GM18508 (cell line): ENCODE measurements at regions not wholly inside any gene's neighbourhood (a gene's known extent, or its start where the extent isn't known, plus 50 kb on each side); places are given as distances from the start of the nearest gene placed in this dataset.
"Not testable (repeated sequence)": the region's sequence is repeated elsewhere in the genome, so short reads cannot be mapped to it uniquely, and the experiment has no call there.

Experiments used
- ATAC-seq: cut with Tn5 transposase; IDR thresholded peaks from one replicate; pipeline ENCODE4 v1.9.1; 2021; ENCODE audit warnings: moderate number of reproducible peaks; ENCODE audit not compliant: insufficient read depth, unreplicated experiment

GRCh38 chr10:31689233-31689632, 239.4 kb downstream of the ARHGAP12 start:
- no peak for ATAC-seq

- no peak for ATAC-seq
Measured at GRCh38 chr10:31687663-31688482, 240.8 kb downstream of the ARHGAP12 start.

GRCh38 chr10:31686599-31686998, 242.0 kb downstream of the ARHGAP12 start:
- no peak for ATAC-seq

GRCh38 chr10:31683682-31684081, 244.9 kb downstream of the ARHGAP12 start:
- ATAC-seq, result no peak

- no peak for ATAC-seq
Measured at GRCh38 chr10:31679936-31680335, 248.7 kb downstream of the ARHGAP12 start.

GRCh38 chr10:31678575-31679516, 249.8 kb downstream of the ARHGAP12 start:
- no peak for ATAC-seq

GRCh38 chr10:31678139-31678536, 250.5 kb downstream of the ARHGAP12 start:
- no peak for ATAC-seq

- no peak for ATAC-seq
Measured at GRCh38 chr10:31677195-31678138, 251.2 kb downstream of the ARHGAP12 start.

- no peak for ATAC-seq
Measured at GRCh38 chr10:31675726-31676125, 252.9 kb downstream of the ARHGAP12 start.

- no peak for ATAC-seq
Measured at GRCh38 chr10:31669357-31669756, 259.3 kb downstream of the ARHGAP12 start.

GRCh38 chr10:31668326-31668725, 260.3 kb downstream of the ARHGAP12 start:
- ATAC-seq, result no peak

GRCh38 chr10:31665764-31666279, 262.8 kb downstream of the ARHGAP12 start:
- not testable (repeated sequence) for ATAC-seq

- ATAC-seq, result no peak
Measured at GRCh38 chr10:31664803-31665202, 263.8 kb downstream of the ARHGAP12 start.

GRCh38 chr10:31664071-31664470, 264.6 kb downstream of the ARHGAP12 start:
- not testable (repeated sequence) for ATAC-seq

GRCh38 chr10:31660300-31660699, 268.3 kb downstream of the ARHGAP12 start:
- ATAC-seq, result no peak

- no peak for ATAC-seq
Measured at GRCh38 chr10:31659665-31660064, 269.0 kb downstream of the ARHGAP12 start.

- ATAC-seq, result no peak
Measured at GRCh38 chr10:31657434-31657872, 271.2 kb downstream of the ARHGAP12 start.

- ATAC-seq, result no peak
Measured at GRCh38 chr10:31656851-31657433, 271.7 kb downstream of the ARHGAP12 start.

- no peak for ATAC-seq
Measured at GRCh38 chr10:31652038-31652437, 276.6 kb downstream of the ARHGAP12 start.
